ENCODE measurements at regions not wholly inside any gene's neighbourhood (a gene's known extent, or its start where the extent isn't known, plus 50 kb on each side); places are given as distances from the start of the nearest gene placed in this dataset.

DNA sequence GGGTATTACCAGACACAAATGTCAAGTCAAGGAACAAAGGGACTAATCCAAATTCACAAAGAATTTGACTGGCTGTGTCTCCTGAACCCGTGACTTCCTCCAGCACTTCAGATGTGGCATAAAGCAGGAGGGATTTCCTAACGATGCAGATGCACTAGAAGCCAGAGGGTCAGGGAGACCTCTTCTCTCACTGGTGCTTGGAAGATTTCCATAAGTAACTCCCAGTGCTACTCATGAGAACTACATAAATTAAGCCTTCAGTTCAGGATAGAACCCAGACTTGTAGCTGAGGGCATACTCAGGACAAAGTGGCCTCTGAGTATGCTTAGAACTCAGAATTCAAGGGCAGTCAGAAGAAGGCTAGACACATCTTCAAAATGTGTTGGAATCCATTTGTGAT, 83.6 kb upstream of the NRIP1 start:
- Histone ChIP-seq H3K27me3 (ENCODE audit: control insufficient read depth, insufficient read depth, low read length) (no peaks in the 10 kb centered on the region), H3K27ac (ENCODE audit: low read length) (no peak overlapping the region), H3K36me3 (ENCODE audit: control insufficient read depth, insufficient read depth, low read length) (no peaks in the 10 kb centered on the region), H3K4me3 (ENCODE audit: low read length) (no peak overlapping the region), H3K4me1 (ENCODE audit: control insufficient read depth, insufficient read depth, low read length) (no peaks in the 10 kb centered on the region), H3K9me3 (ENCODE audit: control insufficient read depth, insufficient read depth, low read length) (no peaks in the 10 kb centered on the region)
- ATAC-seq (no peak), DNase-seq (no peak)
- Mint-ChIP-seq H3K27me3 (ENCODE audit: low read depth in 2 of 2) (no peaks in the 10 kb centered on the region), H3K36me3 (no peaks in the 10 kb centered on the region), H3K4me3 (no peak overlapping the region), H3K27ac (no peak overlapping the region), H3K4me1 (no peaks in the 10 kb centered on the region), H3K9me3 (no peaks in the 10 kb centered on the region)
- intact Hi-C loops (cut with micrococcal nuclease) = no loop called here
- TF ChIP-seq, protein P1, sequence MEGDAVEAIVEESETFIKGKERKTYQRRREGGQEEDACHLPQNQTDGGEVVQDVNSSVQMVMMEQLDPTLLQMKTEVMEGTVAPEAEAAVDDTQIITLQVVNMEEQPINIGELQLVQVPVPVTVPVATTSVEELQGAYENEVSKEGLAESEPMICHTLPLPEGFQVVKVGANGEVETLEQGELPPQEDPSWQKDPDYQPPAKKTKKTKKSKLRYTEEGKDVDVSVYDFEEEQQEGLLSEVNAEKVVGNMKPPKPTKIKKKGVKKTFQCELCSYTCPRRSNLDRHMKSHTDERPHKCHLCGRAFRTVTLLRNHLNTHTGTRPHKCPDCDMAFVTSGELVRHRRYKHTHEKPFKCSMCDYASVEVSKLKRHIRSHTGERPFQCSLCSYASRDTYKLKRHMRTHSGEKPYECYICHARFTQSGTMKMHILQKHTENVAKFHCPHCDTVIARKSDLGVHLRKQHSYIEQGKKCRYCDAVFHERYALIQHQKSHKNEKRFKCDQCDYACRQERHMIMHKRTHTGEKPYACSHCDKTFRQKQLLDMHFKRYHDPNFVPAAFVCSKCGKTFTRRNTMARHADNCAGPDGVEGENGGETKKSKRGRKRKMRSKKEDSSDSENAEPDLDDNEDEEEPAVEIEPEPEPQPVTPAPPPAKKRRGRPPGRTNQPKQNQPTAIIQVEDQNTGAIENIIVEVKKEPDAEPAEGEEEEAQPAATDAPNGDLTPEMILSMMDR (IDR thresholded peaks at IDR 0.05) = no peak
- WGBS (ENCODE audit: insufficient coverage) = 89% methylated on average over 2 of the region's 2 CpGs

DNA sequence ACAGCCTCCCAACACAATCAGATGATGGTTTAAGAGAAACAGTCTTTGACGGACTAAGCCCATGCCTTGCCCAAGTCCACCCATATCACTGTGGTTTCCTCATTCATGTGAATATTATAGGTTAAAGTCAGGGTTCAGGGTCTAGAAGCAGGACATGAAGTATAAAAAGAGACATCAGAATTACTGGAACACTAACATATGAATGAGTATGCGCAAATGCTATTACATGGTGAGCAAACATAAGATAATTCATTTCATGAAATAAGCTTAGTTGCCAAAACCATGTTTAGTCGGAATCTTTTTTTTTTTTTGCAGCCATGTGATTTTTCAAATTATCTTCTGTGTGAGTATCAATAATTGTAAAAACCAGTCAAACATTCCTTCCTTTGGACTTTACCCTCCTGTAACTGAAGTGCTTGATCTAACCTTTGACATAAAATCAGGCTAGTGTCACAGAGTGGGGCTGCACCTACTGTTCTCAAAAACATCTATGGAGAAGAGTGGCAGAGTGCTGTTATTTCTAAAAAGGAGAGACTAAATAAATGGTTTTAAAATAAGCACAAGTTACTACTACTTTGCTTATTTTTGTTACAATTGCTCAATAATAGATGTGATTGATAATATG, 84.9 kb upstream of the NRIP1 start:
- Histone ChIP-seq H3K27ac (ENCODE audit: low read length) (no peak overlapping the region), H3K36me3 (ENCODE audit: control insufficient read depth, insufficient read depth, low read length) (no peaks in the 10 kb centered on the region), H3K9me3 (ENCODE audit: control insufficient read depth, insufficient read depth, low read length) (no peaks in the 10 kb centered on the region), H3K4me1 (ENCODE audit: control insufficient read depth, insufficient read depth, low read length) (no peaks in the 10 kb centered on the region), H3K27me3 (ENCODE audit: control insufficient read depth, insufficient read depth, low read length) (no peaks in the 10 kb centered on the region), H3K4me3 (ENCODE audit: low read length) (no peak overlapping the region)
- intact Hi-C loops (cut with micrococcal nuclease) = no loop called here
- Mint-ChIP-seq H3K4me1 (no peaks in the 10 kb centered on the region), H3K4me3 (no peak overlapping the region), H3K27ac (no peak overlapping the region), H3K9me3 (peaks cover 0 to under 1% of the 10 kb centered on the region in 2 donors), H3K36me3 (no peaks in the 10 kb centered on the region), H3K27me3 (ENCODE audit: low read depth in 2 of 2) (no peaks in the 10 kb centered on the region)
- ATAC-seq (no peak), DNase-seq (no peak)
- 94% methylated on average over 3 of the region's 3 CpGs for WGBS (ENCODE audit: insufficient coverage)
- TF ChIP-seq, protein P1 (IDR thresholded peaks at IDR 0.05) = no peak

DNA sequence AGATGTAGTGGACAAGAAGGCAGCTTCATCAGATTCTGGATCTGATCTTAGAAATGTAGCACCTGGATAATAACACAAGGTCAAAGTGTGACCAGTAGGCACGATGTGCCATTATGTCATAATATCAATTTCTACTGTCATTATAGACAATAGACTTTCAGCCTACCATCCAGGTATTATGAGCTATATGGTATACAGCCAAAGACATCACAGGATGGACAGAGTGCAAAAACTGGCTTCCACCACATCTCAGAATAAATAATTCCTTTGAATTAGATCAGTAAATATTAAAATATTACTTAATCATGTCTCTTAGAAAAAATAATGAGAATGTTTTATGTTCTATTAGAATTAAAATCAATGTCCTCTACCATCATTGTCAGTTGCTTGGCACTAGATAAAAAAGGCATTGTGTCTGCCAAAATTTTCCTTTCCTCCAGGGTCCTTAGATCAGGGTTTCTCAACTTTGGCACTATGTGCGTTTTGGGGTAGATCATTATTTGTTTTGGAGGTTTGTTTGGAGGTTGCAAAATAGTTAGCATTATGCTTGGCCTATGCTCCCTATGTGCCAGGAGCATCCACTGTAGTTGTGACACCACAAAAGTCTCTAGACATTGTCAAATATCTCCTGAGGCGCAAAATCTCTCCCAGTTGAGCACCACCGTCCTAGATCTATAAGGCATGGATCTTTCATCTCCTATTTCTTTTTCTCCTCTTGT, 86.7 kb upstream of the NRIP1 start:
- TF ChIP-seq, protein P1 (IDR thresholded peaks at IDR 0.05) = no peak
- Mint-ChIP-seq H3K27me3 (ENCODE audit: low read depth in 2 of 2) (no peaks in the 10 kb centered on the region), H3K9me3 (peaks cover 0 to 2% of the 10 kb centered on the region in 2 donors), H3K27ac (no peak overlapping the region), H3K4me1 (no peaks in the 10 kb centered on the region), H3K4me3 (no peak overlapping the region), H3K36me3 (no peaks in the 10 kb centered on the region)
- Histone ChIP-seq H3K27me3 (ENCODE audit: control insufficient read depth, insufficient read depth, low read length) (no peaks in the 10 kb centered on the region), H3K4me3 (ENCODE audit: low read length) (no peak overlapping the region), H3K4me1 (ENCODE audit: control insufficient read depth, insufficient read depth, low read length) (no peaks in the 10 kb centered on the region), H3K9me3 (ENCODE audit: control insufficient read depth, insufficient read depth, low read length) (no peaks in the 10 kb centered on the region), H3K36me3 (ENCODE audit: control insufficient read depth, insufficient read depth, low read length) (no peaks in the 10 kb centered on the region), H3K27ac (ENCODE audit: low read length) (no peak overlapping the region)
- ATAC-seq (no peak), DNase-seq (no peak)
- 89% methylated on average over 3 of the region's 4 CpGs for WGBS (ENCODE audit: insufficient coverage)
- intact Hi-C loops (cut with micrococcal nuclease) = no loop called here
